IMR-90 (cell line): ENCODE measurements at regions not wholly inside any gene's neighbourhood (a gene's known extent, or its start where the extent isn't known, plus 50 kb on each side); places are given as distances from the start of the nearest gene placed in this dataset.

Experiments
- ATAC-seq: fragments of 200-7000 bp; cut with Tn5 transposase; 2 replicates; pipeline ENCODE4 v1.9.1; 2020; ENCODE audit warnings: low read depth, mild to moderate bottlenecking, moderate library complexity
- BruUV-seq: library from RNA; stranded (reverse); fragments of 400-500 nt; replicated peaks from 2 replicates; lab custom pipeline; 2021; lab: Mats Ljungman, UMichigan
- CTCF ChIA-PET: fragments of 300-600 bp; formaldehyde crosslinking; extraction: SDS; loops from one replicate; lab custom pipeline; 2021; ENCODE audit warnings: antibody characterized with exemption; lab: Yijun Ruan, JAX
- POLR2A ChIA-PET: fragments of 300-600 bp; sonication (Branson Sonifier 250); formaldehyde crosslinking; loops from one replicate; lab custom pipeline; 2022; ENCODE audit warnings: antibody characterized with exemption; ENCODE audit not compliant: unreplicated experiment; lab: Charles Lee
- DNase-seq: peaks from one replicate; pipeline ENCODE4 v3.0.0; 2013
- H2AFZ ChIP-seq: replicated peaks from 2 replicates; pipeline ENCODE3; 2013; ENCODE audit warnings: low read length, mild to moderate bottlenecking; ENCODE audit not compliant: poor library complexity
- H2AK5ac ChIP-seq: 2 replicates; pipeline ENCODE4 v1.6.1; 2013; ENCODE audit warnings: low read depth, low read length, inconsistent platforms
- H2AK9ac ChIP-seq: replicated peaks from 2 replicates; pipeline ENCODE3; 2013; ENCODE audit warnings: mild to moderate bottlenecking, low read depth, low read length, moderate library complexity; ENCODE audit not compliant: poor library complexity
- H2BK120ac ChIP-seq: 2 replicates; pipeline ENCODE4 v1.6.1; 2013; ENCODE audit warnings: low read depth, low read length, inconsistent platforms
- H2BK15ac ChIP-seq: 3 replicates; pipeline ENCODE4 v1.6.1; 2013; ENCODE audit warnings: low read depth, low read length, inconsistent platforms
- H2BK20ac ChIP-seq: 2 replicates; pipeline ENCODE4 v1.6.1; 2013; ENCODE audit warnings: low read depth, mild to moderate bottlenecking, inconsistent platforms, low read length, moderate library complexity
- H2BK5ac ChIP-seq: 2 replicates; pipeline ENCODE4 v1.6.1; 2013; ENCODE audit warnings: mild to moderate bottlenecking, low read depth, low read length, inconsistent platforms; ENCODE audit not compliant: poor library complexity, severe bottlenecking
- H3K14ac ChIP-seq: replicated peaks from 2 replicates; pipeline ENCODE4 v1.6.1; 2013; ENCODE audit warnings: low read depth, low read length, inconsistent platforms
- H3K18ac ChIP-seq: 2 replicates; pipeline ENCODE4 v1.6.1; 2013; ENCODE audit warnings: low read depth, low read length, control low read depth
- H3K23ac ChIP-seq: 2 replicates; pipeline ENCODE4 v1.6.1; 2013; ENCODE audit warnings: low read depth, low read length, inconsistent platforms
- H3K27ac ChIP-seq: 2 replicates; pipeline ENCODE4 v1.5.1; 2013; ENCODE audit warnings: mild to moderate bottlenecking, control low read depth, low read length; ENCODE audit not compliant: insufficient read depth
- H3K27me3 ChIP-seq: 2 replicates; pipeline ENCODE4 v1.6.1; 2013; ENCODE audit warnings: low read length; ENCODE audit not compliant: control insufficient read depth, insufficient read depth
- H3K36me3 ChIP-seq: 2 replicates; pipeline ENCODE4 v1.6.1; 2013; ENCODE audit warnings: low read length, mixed read lengths; ENCODE audit not compliant: control insufficient read depth, insufficient read depth
- H3K4ac ChIP-seq: 2 replicates; pipeline ENCODE4 v1.6.1; 2013; ENCODE audit warnings: low read depth, low read length, inconsistent platforms
- H3K4me1 ChIP-seq: 2 replicates; pipeline ENCODE4 v1.6.1; 2013; ENCODE audit warnings: low read length, mixed read lengths; ENCODE audit not compliant: control insufficient read depth, insufficient read depth
- H3K4me2 ChIP-seq: 2 replicates; pipeline ENCODE4 v1.6.1; 2013; ENCODE audit warnings: low read depth, mild to moderate bottlenecking, control low read depth, low read length, moderate library complexity
- H3K4me3 ChIP-seq: 2 replicates; pipeline ENCODE4 v1.5.1; 2013; ENCODE audit warnings: low read depth, mild to moderate bottlenecking, control low read depth, low read length, moderate library complexity; ENCODE audit not compliant: insufficient read depth
- H3K56ac ChIP-seq: 2 replicates; pipeline ENCODE4 v1.6.1; 2013; ENCODE audit warnings: low read length, inconsistent platforms; ENCODE audit not compliant: insufficient read depth; ENCODE audit errors: extremely low read depth
- H3K79me1 ChIP-seq, 2 experiments: 2 replicates each; pipeline ENCODE4 v1.6.1; 2013; ENCODE audit warnings: low read length in 2 of 2, inconsistent platforms in 1 of 2, low read depth in 1 of 2
- H3K9ac ChIP-seq: 2 replicates; pipeline ENCODE4 v1.6.1; 2013; ENCODE audit warnings: low read depth, low read length, control low read depth
- H3K9me1 ChIP-seq: 2 replicates; pipeline ENCODE4 v1.6.1; 2013; ENCODE audit warnings: low read length, inconsistent platforms; ENCODE audit not compliant: insufficient read depth
- H3K9me3 ChIP-seq: 2 replicates; pipeline ENCODE4 v1.6.1; 2013; ENCODE audit warnings: low read length; ENCODE audit not compliant: control insufficient read depth, insufficient read depth
- H4K20me1 ChIP-seq: 2 replicates; pipeline ENCODE4 v1.6.1; 2013; ENCODE audit warnings: low read length, inconsistent platforms; ENCODE audit not compliant: insufficient read depth
- H4K5ac ChIP-seq: 2 replicates; pipeline ENCODE4 v1.6.1; 2013; ENCODE audit warnings: mild to moderate bottlenecking, low read depth, low read length, control low read depth
- H4K8ac ChIP-seq, 2 experiments: 2 replicates each; pipeline ENCODE4 v1.6.1; 2013; ENCODE audit warnings: low read depth in 2 of 2, low read length in 2 of 2, control low read depth in 1 of 2, inconsistent platforms in 1 of 2
- H4K91ac ChIP-seq: 2 replicates; pipeline ENCODE4 v1.6.1; 2013; ENCODE audit warnings: low read depth, low read length, inconsistent platforms; ENCODE audit not compliant: insufficient read depth
- BHLHE40 ChIP-seq: fragments of 150-350 bp; IDR thresholded peaks from 2 replicates; pipeline ENCODE4 v1.6.1; 2016; ENCODE audit warnings: mild to moderate bottlenecking, low read depth, low read length
- CEBPB ChIP-seq: IDR thresholded peaks from 2 replicates; pipeline ENCODE4 v1.6.1; 2012; ENCODE audit warnings: low read depth, low read length, improper control_type of control experiment
- CHD1 ChIP-seq: IDR thresholded peaks from 2 replicates; pipeline ENCODE4 v1.6.1; 2012; ENCODE audit warnings: low read depth, low read length, improper control_type of control experiment
- FOS ChIP-seq: fragments of 150-350 bp; IDR thresholded peaks from 2 replicates; pipeline ENCODE4 v1.6.1; 2016; ENCODE audit warnings: low read depth, low read length
- MAFK ChIP-seq: IDR thresholded peaks from 2 replicates; pipeline ENCODE4 v1.6.1; 2012; ENCODE audit warnings: low read depth, low read length, improper control_type of control experiment
- MAZ ChIP-seq: IDR thresholded peaks from 2 replicates; pipeline ENCODE4 v1.6.1; 2012; ENCODE audit warnings: low read depth, mild to moderate bottlenecking, low read length, improper control_type of control experiment, moderate library complexity, borderline replicate concordance
- MXI1 ChIP-seq: IDR thresholded peaks from 2 replicates; pipeline ENCODE4 v1.6.1; 2012; ENCODE audit warnings: low read depth, mild to moderate bottlenecking, low read length, moderate library complexity, borderline replicate concordance
- NFE2L2 ChIP-seq: fragments of 150-350 bp; IDR thresholded peaks from 2 replicates; pipeline ENCODE4 v1.6.1; 2016; ENCODE audit warnings: low read depth, mild to moderate bottlenecking, low read length
- POLR2A ChIP-seq: IDR thresholded peaks from 2 replicates; pipeline ENCODE4 v1.6.1; 2012; ENCODE audit warnings: mild to moderate bottlenecking, low read depth, low read length
- RAD21 ChIP-seq: IDR thresholded peaks from 2 replicates; pipeline ENCODE4 v1.6.1; 2012; ENCODE audit warnings: low read length, improper control_type of control experiment
- RCOR1 ChIP-seq: IDR thresholded peaks from 2 replicates; pipeline ENCODE4 v1.6.1; 2012; ENCODE audit warnings: mild to moderate bottlenecking, low read length, improper control_type of control experiment; ENCODE audit not compliant: insufficient replicate concordance
- RFX5 ChIP-seq: IDR thresholded peaks from 2 replicates; pipeline ENCODE4 v1.8.0; 2012; ENCODE audit warnings: low read depth, mild to moderate bottlenecking, low read length, moderate library complexity
- SMC3 ChIP-seq: fragments of 150-350 bp; IDR thresholded peaks from 2 replicates; pipeline ENCODE4 v1.6.1; 2016; ENCODE audit warnings: low read depth, mild to moderate bottlenecking, antibody characterized with exemption, low read length, moderate library complexity
- WGBS, 2 experiments: methylation state at CpG; one replicate each; pipeline versions ENCODE4 v1.1.5 to v1.1.7; 2013; ENCODE audit warnings: missing lambda C conversion rate in 2 of 2; ENCODE audit not compliant: insufficient read length in 1 of 2; ENCODE audit errors: extremely low coverage in 2 of 2; 5-methylcytosine and 5-hydroxymethylcytosine counted together
- dilution Hi-C: fragments of 300-500 bp; cut with HindIII; formaldehyde crosslinking; loops from one replicate; pipeline ENCODE4 v1.14.3; 2018; ENCODE audit warnings: low sequenced_read_pairs; ENCODE audit not compliant: unreplicated experiment
- in situ Hi-C: fragments of 300-500 bp; cut with MboI; formaldehyde crosslinking; loops from 3 replicates; pipeline ENCODE4 v1.14.3; 2019; ENCODE audit warnings: low sequenced_read_pairs, inconsistent platforms, mixed read lengths
- intact Hi-C: fragments of 100-400 bp; cut with micrococcal nuclease; formaldehyde crosslinking; loops from 2 replicates; pipeline ENCODE4 v1.10.0; 2022
- TF ChIP-seq, protein P1 (sequence below): fragments of 150-350 bp; IDR thresholded peaks from 2 replicates; pipeline ENCODE4 v1.6.1; 2016; ENCODE audit warnings: low read depth, mild to moderate bottlenecking, low read length, moderate library complexity, borderline replicate concordance
- TF ChIP-seq, protein P2 (sequence below): fragments of 150-350 bp; IDR thresholded peaks from 2 replicates; pipeline ENCODE4 v1.6.1; 2017; ENCODE audit warnings: mild to moderate bottlenecking, antibody characterized with exemption, low read length, low read depth
- TF ChIP-seq, protein P3 (sequence below): conservative IDR thresholded peaks from 2 replicates; pipeline ENCODE4 v1.5.1; 2012; ENCODE audit warnings: mild to moderate bottlenecking, low read depth, low read length, improper control_type of control experiment

DNA sequence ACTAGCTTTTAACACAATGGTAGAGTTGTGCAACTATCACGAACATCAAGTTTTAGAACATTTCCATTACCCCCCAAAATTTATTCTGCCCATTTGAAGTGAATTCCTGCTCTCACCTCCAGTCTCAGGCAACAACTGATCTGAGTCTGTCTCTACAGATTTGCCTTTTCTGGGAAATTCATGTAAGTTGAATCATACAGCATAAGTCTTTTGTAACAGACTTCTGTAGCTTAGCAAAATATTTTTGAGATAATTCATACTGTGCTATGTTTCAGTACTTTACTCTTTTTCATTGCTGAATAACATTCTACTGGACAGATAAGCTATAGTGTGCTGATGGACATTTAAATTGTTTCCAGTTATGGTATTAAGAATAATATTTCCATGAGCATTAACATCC is 447.3 kb upstream of the GJE1 start:
- no peaks in the 10 kb centered on the region for H3K27me3 ChIP-seq
- H3K18ac ChIP-seq: no peak overlapping the region
- no peaks in the 10 kb centered on the region for H3K79me1 ChIP-seq
- in situ Hi-C loops: no loop called here
- no peak overlapping the region for H2BK120ac ChIP-seq
- no peak overlapping the region for H4K5ac ChIP-seq
- no peak overlapping the region for H2AK5ac ChIP-seq
- ChIA-PET CTCF (interaction anchor here (1.3 kb wide), 1 partner anchor 9 kb away, joined by 6 read pairs; no protein-coding TSS in a partner anchor), POLR2A (no interaction called here)
- H4K91ac ChIP-seq: no peak overlapping the region
- H3K9me1 ChIP-seq: no peaks in the 10 kb centered on the region
- intact Hi-C loops: no loop called here
- H2AK9ac ChIP-seq: no peak overlapping the region
- DNase-seq (peak; percentile 25), ATAC-seq (peak; percentile 14)
- no CpG with 5 or more reads among the region's 1 CpG for WGBS, 2 experiments
- no peak overlapping the region for H2BK5ac ChIP-seq
- no peak overlapping the region for H3K56ac ChIP-seq
- no peak overlapping the region for H2BK15ac ChIP-seq
- no peak overlapping the region for H2AFZ ChIP-seq
- no peaks in the 10 kb centered on the region for H3K36me3 ChIP-seq
- no peak overlapping the region for H3K4ac ChIP-seq
- no peak for TF ChIP-seq CHD1
- TF ChIP-seq CEBPB: no peak
- TF ChIP-seq MXI1: no peak
- TF ChIP-seq RAD21: no peak
- no peak for TF ChIP-seq FOS
- TF ChIP-seq MAFK: no peak
- TF ChIP-seq POLR2A: no peak
- no peak for TF ChIP-seq BHLHE40
- no peak for TF ChIP-seq MAZ
- TF ChIP-seq, protein P1, sequence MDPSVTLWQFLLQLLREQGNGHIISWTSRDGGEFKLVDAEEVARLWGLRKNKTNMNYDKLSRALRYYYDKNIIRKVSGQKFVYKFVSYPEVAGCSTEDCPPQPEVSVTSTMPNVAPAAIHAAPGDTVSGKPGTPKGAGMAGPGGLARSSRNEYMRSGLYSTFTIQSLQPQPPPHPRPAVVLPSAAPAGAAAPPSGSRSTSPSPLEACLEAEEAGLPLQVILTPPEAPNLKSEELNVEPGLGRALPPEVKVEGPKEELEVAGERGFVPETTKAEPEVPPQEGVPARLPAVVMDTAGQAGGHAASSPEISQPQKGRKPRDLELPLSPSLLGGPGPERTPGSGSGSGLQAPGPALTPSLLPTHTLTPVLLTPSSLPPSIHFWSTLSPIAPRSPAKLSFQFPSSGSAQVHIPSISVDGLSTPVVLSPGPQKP: no peak
- TF ChIP-seq, protein P2, sequence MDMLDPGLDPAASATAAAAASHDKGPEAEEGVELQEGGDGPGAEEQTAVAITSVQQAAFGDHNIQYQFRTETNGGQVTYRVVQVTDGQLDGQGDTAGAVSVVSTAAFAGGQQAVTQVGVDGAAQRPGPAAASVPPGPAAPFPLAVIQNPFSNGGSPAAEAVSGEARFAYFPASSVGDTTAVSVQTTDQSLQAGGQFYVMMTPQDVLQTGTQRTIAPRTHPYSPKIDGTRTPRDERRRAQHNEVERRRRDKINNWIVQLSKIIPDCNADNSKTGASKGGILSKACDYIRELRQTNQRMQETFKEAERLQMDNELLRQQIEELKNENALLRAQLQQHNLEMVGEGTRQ: no peak
- no peak for TF ChIP-seq NFE2L2
- TF ChIP-seq, protein P3, sequence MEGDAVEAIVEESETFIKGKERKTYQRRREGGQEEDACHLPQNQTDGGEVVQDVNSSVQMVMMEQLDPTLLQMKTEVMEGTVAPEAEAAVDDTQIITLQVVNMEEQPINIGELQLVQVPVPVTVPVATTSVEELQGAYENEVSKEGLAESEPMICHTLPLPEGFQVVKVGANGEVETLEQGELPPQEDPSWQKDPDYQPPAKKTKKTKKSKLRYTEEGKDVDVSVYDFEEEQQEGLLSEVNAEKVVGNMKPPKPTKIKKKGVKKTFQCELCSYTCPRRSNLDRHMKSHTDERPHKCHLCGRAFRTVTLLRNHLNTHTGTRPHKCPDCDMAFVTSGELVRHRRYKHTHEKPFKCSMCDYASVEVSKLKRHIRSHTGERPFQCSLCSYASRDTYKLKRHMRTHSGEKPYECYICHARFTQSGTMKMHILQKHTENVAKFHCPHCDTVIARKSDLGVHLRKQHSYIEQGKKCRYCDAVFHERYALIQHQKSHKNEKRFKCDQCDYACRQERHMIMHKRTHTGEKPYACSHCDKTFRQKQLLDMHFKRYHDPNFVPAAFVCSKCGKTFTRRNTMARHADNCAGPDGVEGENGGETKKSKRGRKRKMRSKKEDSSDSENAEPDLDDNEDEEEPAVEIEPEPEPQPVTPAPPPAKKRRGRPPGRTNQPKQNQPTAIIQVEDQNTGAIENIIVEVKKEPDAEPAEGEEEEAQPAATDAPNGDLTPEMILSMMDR: no peak
- no peak for TF ChIP-seq SMC3
- TF ChIP-seq RCOR1: no peak
- TF ChIP-seq RFX5: no peak
- no peak overlapping the region for H2BK20ac ChIP-seq
- H3K9ac ChIP-seq: no peak overlapping the region
- H3K9me3 ChIP-seq: no peaks in the 10 kb centered on the region
- dilution Hi-C loops: no loop called here
- H4K8ac ChIP-seq: no peak overlapping the region
- H3K14ac ChIP-seq: no peak overlapping the region
- H3K4me2 ChIP-seq: no peak overlapping the region
- H3K23ac ChIP-seq: no peak overlapping the region
- H4K20me1 ChIP-seq: no peaks in the 10 kb centered on the region
- H3K27ac ChIP-seq: no peak overlapping the region
- BruUV-seq: no TSS peak
- H3K4me3 ChIP-seq: no peak overlapping the region
- H3K4me1 ChIP-seq: no peaks in the 10 kb centered on the region
